Breast epithelium (tissue), 4 donors: ENCODE measurements at regions not wholly inside any gene's neighbourhood (a gene's known extent, or its start where the extent isn't known, plus 50 kb on each side); places are given as distances from the start of the nearest gene placed in this dataset.

Experiments
- DNase-seq, 2 donors: peaks; one replicate each; pipeline ENCODE4 v3.0.0-alpha.2; 2019; ENCODE audit warnings: low spot score in 2 of 2
- H3K27ac ChIP-seq, 2 donors: fragments of 200-600 bp; sonication (generic) in 1 of 2; one replicate each; pipeline ENCODE4 v1.5.1; 2016 to 2019; ENCODE audit warnings: mild to moderate bottlenecking in 1 of 2
- H3K27me3 ChIP-seq, 2 donors: fragments of 200-600 bp; sonication (generic) in 1 of 2; one replicate each; pipeline versions ENCODE4 v1.5.1 to v1.6.0; 2017 to 2019; ENCODE audit warnings: control low read depth in 1 of 2, mild to moderate bottlenecking in 1 of 2
- H3K36me3 ChIP-seq: fragments of 200-600 bp; one replicate; pipeline ENCODE4 v1.5.1; 2019
- H3K4me1 ChIP-seq, 2 donors: fragments of 200-600 bp; sonication (generic); one replicate each; pipeline ENCODE4 v1.5.1; 2016 to 2019; ENCODE audit warnings: control low read depth in 1 of 2
- H3K4me3 ChIP-seq, 3 donors: fragments of 200-600 bp; sonication (generic); 1 replicate in 2 of 3; 2 replicates in 1 of 3; pipeline ENCODE4 v1.5.1; 2016 to 2019; ENCODE audit warnings: mild to moderate bottlenecking in 3 of 3, moderate library complexity in 2 of 3
- H3K9me3 ChIP-seq, 2 donors: fragments of 200-600 bp; sonication (generic) in 1 of 2; one replicate each; pipeline ENCODE4 v1.5.1; 2016 to 2019; ENCODE audit warnings: control low read depth in 1 of 2
- POLR2A ChIP-seq: fragments of 450-650 bp; IDR thresholded peaks from one replicate; pipeline ENCODE4 v1.6.1; 2016; ENCODE audit warnings: antibody characterized with exemption, mild to moderate bottlenecking, moderate library complexity
- POLR2AphosphoS5 ChIP-seq, 3 donors: sonication (generic); formaldehyde crosslinking; IDR thresholded peaks; one replicate each; pipeline ENCODE4 v1.6.1; 2017; ENCODE audit warnings: antibody characterized with exemption in 3 of 3
- intact Hi-C: fragments of 100-400 bp; cut with DNase I; formaldehyde crosslinking; loops from one replicate; pipeline ENCODE4 v1.15.1; 2023; ENCODE audit warnings: low total_unique reads
- TF ChIP-seq, protein P1 (sequence below), 3 donors: fragments of 450-650 bp; IDR thresholded peaks; one replicate each; pipeline ENCODE4 v1.5.1; 2016 to 2017; ENCODE audit warnings: antibody characterized with exemption in 3 of 3, mild to moderate bottlenecking in 3 of 3, moderate library complexity in 3 of 3

DNA sequence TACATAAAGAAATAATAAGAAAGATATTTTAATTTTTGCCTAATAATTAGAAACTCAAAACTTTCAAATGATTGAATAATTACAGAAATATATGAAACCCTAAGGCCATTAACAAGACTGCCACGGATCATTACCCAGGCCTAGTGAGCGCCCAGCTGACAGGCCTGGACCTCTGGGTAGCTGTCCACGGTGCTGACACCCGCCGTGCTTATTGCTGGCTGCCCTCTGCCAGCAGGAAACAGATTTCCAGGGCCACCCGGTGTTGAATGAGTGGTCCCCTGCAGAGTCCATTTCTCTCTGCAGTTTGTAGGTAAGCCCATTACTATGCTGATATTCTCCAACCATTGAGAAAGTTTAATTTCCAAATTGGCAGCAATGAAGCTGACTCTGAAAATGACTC lies 254.4 kb upstream of the GJB5 start:
- H3K4me3 ChIP-seq = no peak overlapping the region
- intact Hi-C loops = no loop called here
- no peak for DNase-seq
- no peak overlapping the region for H3K27ac ChIP-seq
- H3K36me3 ChIP-seq = no peaks in the 10 kb centered on the region
- no peaks in the 10 kb centered on the region for H3K4me1 ChIP-seq
- TF ChIP-seq POLR2AphosphoS5 (IDR thresholded peaks at IDR 0.05) = no peak
- TF ChIP-seq, protein P1, sequence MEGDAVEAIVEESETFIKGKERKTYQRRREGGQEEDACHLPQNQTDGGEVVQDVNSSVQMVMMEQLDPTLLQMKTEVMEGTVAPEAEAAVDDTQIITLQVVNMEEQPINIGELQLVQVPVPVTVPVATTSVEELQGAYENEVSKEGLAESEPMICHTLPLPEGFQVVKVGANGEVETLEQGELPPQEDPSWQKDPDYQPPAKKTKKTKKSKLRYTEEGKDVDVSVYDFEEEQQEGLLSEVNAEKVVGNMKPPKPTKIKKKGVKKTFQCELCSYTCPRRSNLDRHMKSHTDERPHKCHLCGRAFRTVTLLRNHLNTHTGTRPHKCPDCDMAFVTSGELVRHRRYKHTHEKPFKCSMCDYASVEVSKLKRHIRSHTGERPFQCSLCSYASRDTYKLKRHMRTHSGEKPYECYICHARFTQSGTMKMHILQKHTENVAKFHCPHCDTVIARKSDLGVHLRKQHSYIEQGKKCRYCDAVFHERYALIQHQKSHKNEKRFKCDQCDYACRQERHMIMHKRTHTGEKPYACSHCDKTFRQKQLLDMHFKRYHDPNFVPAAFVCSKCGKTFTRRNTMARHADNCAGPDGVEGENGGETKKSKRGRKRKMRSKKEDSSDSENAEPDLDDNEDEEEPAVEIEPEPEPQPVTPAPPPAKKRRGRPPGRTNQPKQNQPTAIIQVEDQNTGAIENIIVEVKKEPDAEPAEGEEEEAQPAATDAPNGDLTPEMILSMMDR (IDR thresholded peaks at IDR 0.05) = no peak
- no peak for TF ChIP-seq POLR2A
- peaks cover 0 to 16% of the 10 kb centered on the region in 2 donors for H3K27me3 ChIP-seq
- peaks cover 0 to 5% of the 10 kb centered on the region in 2 donors for H3K9me3 ChIP-seq

GRCh38 chr1:34511802-34512201 lies 243.0 kb upstream of the GJB5 start:
- intact Hi-C loops = no loop called here
- H3K4me3 ChIP-seq = no peak overlapping the region
- TF ChIP-seq, protein P1 (IDR thresholded peaks at IDR 0.05) = no peak
- no peak for TF ChIP-seq POLR2A
- TF ChIP-seq POLR2AphosphoS5 (IDR thresholded peaks at IDR 0.05) = no peak
- H3K9me3 ChIP-seq = peaks cover 6 to 34% of the 10 kb centered on the region in 2 donors
- no peak overlapping the region for H3K27ac ChIP-seq
- H3K27me3 ChIP-seq = no peaks in the 10 kb centered on the region
- DNase-seq = no peak
- H3K4me1 ChIP-seq = no peaks in the 10 kb centered on the region
- no peaks in the 10 kb centered on the region for H3K36me3 ChIP-seq

- no peak for DNase-seq
- Histone ChIP-seq H3K9me3 (peaks cover 0 to under 1% of the 10 kb centered on the region in 2 donors), H3K4me1 (no peaks in the 10 kb centered on the region), H3K27me3 (peaks cover 0 to 18% of the 10 kb centered on the region in 2 donors), H3K4me3 (no peak overlapping the region), H3K27ac (no peak overlapping the region), H3K36me3 (no peaks in the 10 kb centered on the region)
- intact Hi-C loops = no loop called here
- TF ChIP-seq POLR2A (no peak), POLR2AphosphoS5 (IDR thresholded peaks at IDR 0.05) (no peak)
- TF ChIP-seq, protein P1 (IDR thresholded peaks at IDR 0.05) = no peak
Observed at GRCh38 chr1:34518146-34518699, 236.6 kb upstream of the GJB5 start.

- intact Hi-C loops = no loop called here
Observed at GRCh38 chr1:34520111-34520510, 234.7 kb upstream of the GJB5 start.

DNA sequence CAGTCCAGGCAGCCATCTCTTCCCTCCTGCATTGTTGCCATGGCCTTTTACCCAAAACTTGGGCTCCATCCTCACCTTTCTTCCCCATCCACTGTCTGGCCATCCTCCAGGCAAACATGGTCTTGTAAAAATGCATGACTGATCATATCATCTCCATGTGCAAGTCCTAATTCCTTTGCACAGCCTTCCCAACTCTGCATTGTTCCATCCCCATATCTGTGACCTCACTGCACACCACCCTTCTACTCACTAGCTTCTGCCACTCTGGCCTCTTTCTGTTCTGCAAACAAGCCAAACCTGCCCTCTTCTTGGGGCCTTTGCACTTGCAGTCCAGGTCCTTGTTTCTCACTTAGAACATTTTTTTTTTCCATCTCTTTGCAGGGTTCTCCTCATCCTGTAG lies 230.1 kb upstream of the GJB5 start:
- TF ChIP-seq POLR2AphosphoS5 (IDR thresholded peaks at IDR 0.05) = no peak
- no peak for TF ChIP-seq POLR2A
- TF ChIP-seq, protein P1 (IDR thresholded peaks at IDR 0.05) = no peak
- H3K36me3 ChIP-seq = no peaks in the 10 kb centered on the region
- no peak overlapping the region for H3K4me3 ChIP-seq
- no peaks in the 10 kb centered on the region for H3K9me3 ChIP-seq
- peaks cover 0 to 29% of the 10 kb centered on the region in 2 donors for H3K27me3 ChIP-seq
- intact Hi-C loops = no loop called here
- H3K27ac ChIP-seq = no peak overlapping the region
- no peaks in the 10 kb centered on the region for H3K4me1 ChIP-seq
- DNase-seq = no peak

More at GRCh38 chr1:34520111-34520510, 234.7 kb upstream of the GJB5 start:
- Histone ChIP-seq H3K27ac (no peak overlapping the region), H3K4me3 (no peak overlapping the region), H3K4me1 (no peaks in the 10 kb centered on the region), H3K9me3 (no peaks in the 10 kb centered on the region), H3K36me3 (no peaks in the 10 kb centered on the region), H3K27me3 (peaks cover 0 to 18% of the 10 kb centered on the region in 2 donors)
- DNase-seq = no peak
- TF ChIP-seq, protein P1 (IDR thresholded peaks at IDR 0.05) = no peak
- no peak for TF ChIP-seq POLR2AphosphoS5 (IDR thresholded peaks at IDR 0.05)
- no peak for TF ChIP-seq POLR2A
